ENCODE measurements at regions not wholly inside any gene's neighbourhood (a gene's known extent, or its start where the extent isn't known, plus 50 kb on each side); places are given as distances from the start of the nearest gene placed in this dataset.

DNA sequence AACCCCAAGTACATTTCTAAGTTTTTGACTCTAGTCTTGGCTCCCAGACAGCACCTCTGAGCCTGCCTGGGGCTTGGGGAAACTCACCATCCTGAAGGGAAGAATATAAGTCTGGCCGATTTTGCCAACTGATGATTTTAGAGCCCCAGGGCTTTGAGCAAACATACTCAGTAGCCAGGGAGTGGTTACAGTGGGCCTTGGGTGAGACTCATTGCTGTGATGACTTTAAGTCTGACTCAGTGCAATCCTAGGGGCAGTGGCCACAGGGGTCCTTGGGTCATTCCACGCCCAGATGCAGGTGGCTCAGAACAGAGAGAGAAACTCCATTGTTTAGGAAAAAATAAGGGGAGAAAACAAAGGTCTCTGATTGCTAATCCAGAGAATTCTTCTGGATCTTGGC is 312.0 kb upstream of the EDIL3 start:
- Histone ChIP-seq H3K4me3 (ENCODE audit: low read depth, low read length) (no peak overlapping the region), H3K36me3 (replicated peaks) (no peaks in the 10 kb centered on the region), H3K27me3 (replicated peaks) (no peaks in the 10 kb centered on the region), H3K27ac (no peak overlapping the region)
- TF ChIP-seq, protein P1, sequence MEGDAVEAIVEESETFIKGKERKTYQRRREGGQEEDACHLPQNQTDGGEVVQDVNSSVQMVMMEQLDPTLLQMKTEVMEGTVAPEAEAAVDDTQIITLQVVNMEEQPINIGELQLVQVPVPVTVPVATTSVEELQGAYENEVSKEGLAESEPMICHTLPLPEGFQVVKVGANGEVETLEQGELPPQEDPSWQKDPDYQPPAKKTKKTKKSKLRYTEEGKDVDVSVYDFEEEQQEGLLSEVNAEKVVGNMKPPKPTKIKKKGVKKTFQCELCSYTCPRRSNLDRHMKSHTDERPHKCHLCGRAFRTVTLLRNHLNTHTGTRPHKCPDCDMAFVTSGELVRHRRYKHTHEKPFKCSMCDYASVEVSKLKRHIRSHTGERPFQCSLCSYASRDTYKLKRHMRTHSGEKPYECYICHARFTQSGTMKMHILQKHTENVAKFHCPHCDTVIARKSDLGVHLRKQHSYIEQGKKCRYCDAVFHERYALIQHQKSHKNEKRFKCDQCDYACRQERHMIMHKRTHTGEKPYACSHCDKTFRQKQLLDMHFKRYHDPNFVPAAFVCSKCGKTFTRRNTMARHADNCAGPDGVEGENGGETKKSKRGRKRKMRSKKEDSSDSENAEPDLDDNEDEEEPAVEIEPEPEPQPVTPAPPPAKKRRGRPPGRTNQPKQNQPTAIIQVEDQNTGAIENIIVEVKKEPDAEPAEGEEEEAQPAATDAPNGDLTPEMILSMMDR (IDR thresholded peaks at IDR 0.05; ENCODE audit: low read depth, low read length, missing control alignments), result no peak
- in situ Hi-C loops (cut with HindIII; ENCODE audit: low pct_ligation_motif_present, low sequenced_read_pairs), result no loop called here
- DNase-seq, result no peak

DNA sequence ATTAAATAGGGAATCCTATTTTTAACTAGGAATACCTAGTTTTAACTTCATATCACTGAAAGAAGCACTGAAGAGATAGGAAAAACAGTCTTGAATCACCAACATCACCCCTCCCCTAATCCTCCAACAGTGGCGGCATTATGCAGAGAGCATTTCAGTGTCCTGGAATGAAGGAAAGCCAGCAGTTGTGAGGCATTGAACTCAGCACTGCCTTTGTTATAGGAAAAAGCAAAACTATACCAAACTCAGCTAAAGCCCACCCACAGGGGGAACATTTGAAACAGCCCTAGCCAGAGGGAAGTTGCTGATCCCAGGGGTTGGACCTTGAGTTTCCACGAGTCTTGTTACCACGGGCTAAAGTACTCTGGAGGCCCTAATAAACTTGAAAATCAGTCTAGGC is 310.6 kb upstream of the EDIL3 start:
- H3K36me3 ChIP-seq (replicated peaks), result no peaks in the 10 kb centered on the region
- no peak for DNase-seq
- no peak overlapping the region for H3K27ac ChIP-seq
- TF ChIP-seq, protein P1 (IDR thresholded peaks at IDR 0.05; ENCODE audit: low read depth, low read length, missing control alignments), result no peak
- in situ Hi-C loops (cut with HindIII; ENCODE audit: low pct_ligation_motif_present, low sequenced_read_pairs), result no loop called here
- no peaks in the 10 kb centered on the region for H3K27me3 ChIP-seq (replicated peaks)
- no peak overlapping the region for H3K4me3 ChIP-seq (ENCODE audit: low read depth, low read length)

DNA sequence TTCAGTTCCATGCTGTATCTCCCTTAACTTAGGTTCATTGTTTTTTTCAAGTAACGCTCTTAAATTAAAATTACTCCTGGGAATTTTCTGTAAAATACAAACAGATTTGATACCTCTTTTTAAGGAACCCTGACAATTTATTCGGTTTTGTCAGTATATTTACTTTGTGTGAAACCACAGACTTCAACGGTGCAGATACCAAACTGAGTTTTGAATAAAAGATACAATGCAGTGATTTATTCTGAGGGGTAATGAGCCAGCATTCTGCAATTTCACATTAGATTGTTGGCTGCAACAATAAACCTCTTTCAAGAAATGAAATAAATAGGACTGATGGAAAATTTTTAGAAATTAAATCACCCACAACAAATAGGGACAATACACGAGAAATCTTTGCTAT is 308.6 kb upstream of the EDIL3 start:
- H3K36me3 ChIP-seq (replicated peaks), result no peaks in the 10 kb centered on the region
- no peaks in the 10 kb centered on the region for H3K27me3 ChIP-seq (replicated peaks)
- no peak for DNase-seq
- no peak overlapping the region for H3K4me3 ChIP-seq (ENCODE audit: low read depth, low read length)
- in situ Hi-C loops (cut with HindIII; ENCODE audit: low pct_ligation_motif_present, low sequenced_read_pairs), result no loop called here
- TF ChIP-seq, protein P1 (IDR thresholded peaks at IDR 0.05; ENCODE audit: low read depth, low read length, missing control alignments), result no peak
- H3K27ac ChIP-seq, result no peak overlapping the region

DNA sequence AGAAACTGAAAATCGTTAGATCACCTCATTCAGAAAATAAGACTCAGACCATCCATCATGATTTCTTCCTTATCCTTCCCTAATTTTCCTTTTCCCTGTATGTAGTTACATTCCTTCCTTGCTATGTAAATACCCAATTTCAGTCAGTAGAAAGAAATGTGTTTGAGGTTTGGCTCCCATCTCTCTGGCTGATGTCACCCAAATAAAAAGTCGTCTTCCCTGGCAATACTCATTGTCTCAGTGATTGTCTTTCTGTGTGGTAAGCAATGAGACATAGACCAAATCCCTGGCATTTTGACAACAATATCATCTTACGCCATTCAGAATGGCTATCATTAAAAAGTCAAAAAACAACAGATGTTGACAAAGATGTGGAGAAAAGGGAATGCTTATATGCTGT is 303.9 kb upstream of the EDIL3 start:
- in situ Hi-C loops (cut with HindIII; ENCODE audit: low pct_ligation_motif_present, low sequenced_read_pairs), result no loop called here
- H3K36me3 ChIP-seq (replicated peaks), result no peaks in the 10 kb centered on the region
- no peaks in the 10 kb centered on the region for H3K27me3 ChIP-seq (replicated peaks)
- no peak overlapping the region for H3K27ac ChIP-seq
- peak; percentile 84 for DNase-seq
- TF ChIP-seq, protein P1 (IDR thresholded peaks at IDR 0.05; ENCODE audit: low read depth, low read length, missing control alignments), result no peak
- no peak overlapping the region for H3K4me3 ChIP-seq (ENCODE audit: low read depth, low read length)

DNA sequence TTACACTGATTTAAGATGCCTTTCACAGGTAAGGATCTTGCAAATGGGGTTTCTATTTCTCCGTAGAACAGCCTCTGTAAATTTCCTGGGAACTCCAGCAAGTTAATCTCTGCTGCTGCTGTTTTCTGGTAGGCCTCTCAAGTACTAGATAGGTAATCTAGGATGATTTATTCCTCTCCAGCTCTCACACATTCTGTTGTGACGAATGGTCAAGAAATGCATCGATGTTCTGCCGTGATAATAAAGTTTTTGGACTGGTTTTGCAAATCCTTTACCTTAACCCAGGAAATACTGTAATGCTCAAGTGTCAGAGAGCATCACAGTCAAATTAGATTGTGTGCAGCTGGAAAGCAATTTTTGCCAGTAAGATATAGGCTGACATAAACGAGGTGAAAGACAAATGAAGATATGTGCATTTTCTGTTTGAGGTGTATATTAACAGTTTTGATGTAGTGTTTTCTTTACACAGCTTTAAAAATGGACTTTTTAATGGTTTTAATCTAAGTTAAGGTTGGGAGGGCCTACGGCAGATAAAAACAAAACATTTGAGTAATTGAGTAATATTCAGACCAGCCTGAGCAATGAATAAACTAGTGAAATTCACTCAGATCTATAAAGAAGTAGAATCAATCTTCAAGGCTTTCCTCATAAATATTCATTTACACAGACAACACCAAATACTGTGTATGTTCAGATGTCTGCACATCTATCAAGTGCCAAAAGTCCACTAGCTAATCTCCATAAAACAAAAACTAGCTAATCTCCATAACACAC is 300.6 kb upstream of the EDIL3 start:
- no peak overlapping the region for H3K4me3 ChIP-seq (ENCODE audit: low read depth, low read length)
- no peaks in the 10 kb centered on the region for H3K36me3 ChIP-seq (replicated peaks)
- TF ChIP-seq, protein P1 (IDR thresholded peaks at IDR 0.05; ENCODE audit: low read depth, low read length, missing control alignments), result no peak
- no peak overlapping the region for H3K27ac ChIP-seq
- H3K27me3 ChIP-seq (replicated peaks), result no peaks in the 10 kb centered on the region
- DNase-seq, result no peak
- in situ Hi-C loops (cut with HindIII; ENCODE audit: low pct_ligation_motif_present, low sequenced_read_pairs), result no loop called here

DNA sequence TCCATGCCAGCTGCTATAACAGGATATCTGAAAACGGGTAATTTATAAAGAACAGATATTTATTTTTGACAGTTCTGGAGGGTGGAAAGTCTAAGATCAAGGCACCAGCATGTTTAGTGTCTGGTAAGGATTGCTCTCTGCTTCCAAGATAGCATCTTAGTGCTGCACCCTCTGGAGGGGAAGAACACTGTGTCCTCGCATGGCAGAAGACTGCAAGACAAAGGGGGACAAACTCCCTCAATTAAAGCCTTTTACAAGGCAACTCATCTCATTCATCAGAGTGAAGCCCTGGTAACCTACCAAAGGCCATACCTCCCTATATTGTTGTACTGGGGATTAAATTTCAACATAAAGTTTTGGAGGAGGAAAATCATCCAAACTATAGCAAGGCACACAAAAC is 298.9 kb upstream of the EDIL3 start:
- Histone ChIP-seq H3K36me3 (replicated peaks) (no peaks in the 10 kb centered on the region), H3K27me3 (replicated peaks) (no peaks in the 10 kb centered on the region), H3K27ac (no peak overlapping the region), H3K4me3 (ENCODE audit: low read depth, low read length) (no peak overlapping the region)
- TF ChIP-seq, protein P1 (IDR thresholded peaks at IDR 0.05; ENCODE audit: low read depth, low read length, missing control alignments), result no peak
- in situ Hi-C loops (cut with HindIII; ENCODE audit: low pct_ligation_motif_present, low sequenced_read_pairs), result no loop called here
- DNase-seq, result no peak

Measured in brain microvascular endothelial cell (primary cell).